ENCODE measurements at regions not wholly inside any gene's neighbourhood (a gene's known extent, or its start where the extent isn't known, plus 50 kb on each side); places are given as distances from the start of the nearest gene placed in this dataset.

- TF ChIP-seq CTCF (conservative IDR thresholded peaks at IDR 0.05; ENCODE audit: low read depth in 2 of 2) (no peak), POLR2AphosphoS5 (IDR thresholded peaks at IDR 0.05; ENCODE audit: low read depth) (no peak), NANOG (IDR thresholded peaks at IDR 0.05; ENCODE audit: borderline replicate concordance) (no peak), REST (IDR thresholded peaks at IDR 0.05; ENCODE audit: unreplicated experiment) (no peak)
These were observed 685.6 kb downstream of the XPNPEP1 start for GRCh38 chr10:109237682-109238081.

Data from GM23338 (cell line).